Epidermal melanocyte (primary cell): ENCODE measurements at regions not wholly inside any gene's neighbourhood (a gene's known extent, or its start where the extent isn't known, plus 50 kb on each side); places are given as distances from the start of the nearest gene placed in this dataset.

ENCODE experiments used
- DNase-seq: peaks from one replicate; pipeline ENCODE4 v3.0.0; 2011; ENCODE audit warnings: low spot score; ENCODE audit not compliant: insufficient read length

- DNase-seq, result no peak
Measured at GRCh38 chr20:55283889-55284288, 721.4 kb downstream of the CBLN4 start.

- DNase-seq, result no peak
Measured at GRCh38 chr20:55273149-55273548, 732.2 kb downstream of the CBLN4 start.

DNA sequence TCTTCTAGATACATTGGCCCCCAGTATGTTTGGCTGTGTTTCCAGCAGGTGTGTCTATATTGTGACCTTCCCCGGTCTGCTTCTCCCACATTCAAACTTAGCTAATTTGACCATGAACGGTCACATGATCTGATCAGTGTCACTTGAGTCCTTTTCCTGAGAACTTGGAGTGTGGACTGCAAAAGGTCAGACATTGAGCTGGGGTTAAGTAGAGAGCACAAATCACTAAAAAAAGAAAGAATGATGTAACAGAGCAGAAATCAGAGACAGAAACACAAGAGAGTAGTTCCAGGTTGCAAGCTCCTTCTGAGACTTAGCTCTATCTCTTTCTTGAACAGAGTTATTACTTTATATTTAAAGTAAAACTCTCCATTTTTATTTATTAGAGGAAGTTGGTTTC, 733.9 kb downstream of the CBLN4 start:
- DNase-seq, result no peak

DNA sequence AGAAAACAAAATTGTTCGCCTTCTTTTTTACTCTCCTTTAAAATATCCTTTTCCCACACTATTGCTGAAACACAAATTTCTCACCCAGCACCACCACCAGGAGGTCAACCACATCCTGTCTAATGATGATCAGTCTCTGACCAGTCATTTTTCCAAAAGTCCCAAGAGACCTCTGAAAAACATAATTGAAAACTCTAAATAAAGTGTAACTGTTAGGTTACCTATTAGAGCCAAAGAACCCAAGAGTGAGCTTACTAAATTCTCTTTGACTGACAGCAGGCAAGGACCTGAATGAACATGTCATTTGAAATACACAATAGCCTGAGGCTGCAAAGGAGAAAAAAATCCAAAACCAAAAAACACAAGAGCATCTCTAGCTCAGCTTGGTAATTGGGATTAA, 735.4 kb downstream of the CBLN4 start:
- no peak for DNase-seq

- no peak for DNase-seq
Measured at GRCh38 chr20:55266361-55266760, 739.0 kb downstream of the CBLN4 start.

DNA sequence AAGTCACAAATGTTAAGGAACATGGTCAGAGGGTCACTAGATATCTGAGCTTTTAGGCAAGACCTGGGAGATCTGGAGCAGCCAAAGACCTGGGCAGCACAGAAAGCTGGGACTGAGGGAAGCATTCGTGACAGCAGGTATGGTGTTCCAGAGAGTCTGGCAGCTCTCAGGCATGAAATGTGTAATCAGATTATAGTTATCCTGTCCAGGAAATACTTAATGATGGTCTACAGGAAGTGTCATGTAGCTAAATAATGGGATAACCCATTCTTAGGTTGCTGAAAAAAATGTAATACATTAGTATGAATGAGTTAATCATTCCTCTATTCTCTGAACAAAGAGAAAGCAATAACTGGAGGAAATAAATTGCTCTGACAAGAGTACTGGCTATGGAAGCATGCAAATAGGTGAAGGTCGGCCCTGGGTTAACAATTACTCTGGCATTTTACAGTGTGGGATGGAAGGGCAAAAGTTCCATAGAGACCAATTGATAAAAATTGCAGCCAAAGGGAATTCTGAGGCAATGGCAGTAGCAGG, 740.5 kb downstream of the CBLN4 start:
- no peak for DNase-seq

- DNase-seq, result no peak
Measured at GRCh38 chr20:55258559-55258958, 746.8 kb downstream of the CBLN4 start.

GRCh38 chr20:55255016-55255415, 750.3 kb downstream of the CBLN4 start:
- DNase-seq, result no peak

- DNase-seq, result no peak
Measured at GRCh38 chr20:55253781-55254180, 751.5 kb downstream of the CBLN4 start.

DNA sequence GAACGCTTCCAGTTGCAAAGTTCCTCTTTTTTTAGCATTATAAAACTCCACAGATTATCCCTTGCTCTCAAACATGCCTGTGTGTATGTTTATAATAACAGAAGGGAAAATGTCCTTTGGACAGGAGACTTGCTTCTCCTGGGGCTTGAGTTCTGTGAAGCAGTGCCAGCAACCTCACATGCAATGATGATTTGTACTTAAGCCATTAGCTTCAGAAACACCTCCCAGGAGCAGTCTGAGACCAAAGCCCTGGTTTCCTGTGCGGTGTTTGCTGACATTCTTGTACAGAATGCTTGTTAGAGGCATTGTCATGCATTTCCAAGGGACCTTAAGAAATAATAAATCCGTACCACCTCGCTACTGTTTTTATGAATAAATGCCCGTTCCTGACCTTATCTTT, 752.8 kb downstream of the CBLN4 start:
- DNase-seq, result no peak

DNA sequence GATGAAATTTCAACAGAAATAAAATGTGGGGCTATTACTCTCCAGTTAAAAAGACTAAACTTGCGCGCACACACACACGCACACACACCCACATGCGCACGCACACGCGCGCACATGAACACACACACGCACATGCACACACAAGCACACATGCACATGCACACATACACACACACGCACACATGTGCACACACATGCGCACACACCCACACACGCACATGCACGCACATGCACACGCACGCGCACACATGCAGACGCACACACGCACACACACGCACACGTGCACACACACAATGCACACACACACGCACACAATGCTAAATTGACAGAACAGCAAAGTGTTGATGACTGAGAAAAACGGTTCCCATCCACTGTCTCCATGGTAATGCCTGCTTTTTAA, 754.1 kb downstream of the CBLN4 start:
- no peak for DNase-seq

DNA sequence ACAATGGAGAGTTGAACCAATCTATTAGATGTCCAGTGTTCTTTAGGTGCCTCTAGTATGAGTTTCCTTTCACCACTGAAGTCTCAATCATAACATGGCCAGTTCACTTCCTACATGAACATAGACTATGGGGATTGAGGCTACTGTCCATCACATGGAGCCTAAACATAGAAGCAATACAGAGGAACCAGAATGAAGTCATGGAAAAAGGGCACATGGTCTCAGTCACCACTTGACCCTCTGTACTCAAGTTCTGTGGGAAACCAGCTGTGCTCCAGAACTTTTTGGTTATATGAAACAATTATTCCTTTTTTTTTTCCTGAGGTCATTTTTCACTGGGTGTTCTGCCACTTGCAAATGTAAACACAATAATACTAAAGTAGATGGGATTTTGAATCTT, 762.5 kb downstream of the CBLN4 start:
- no peak for DNase-seq

DNA sequence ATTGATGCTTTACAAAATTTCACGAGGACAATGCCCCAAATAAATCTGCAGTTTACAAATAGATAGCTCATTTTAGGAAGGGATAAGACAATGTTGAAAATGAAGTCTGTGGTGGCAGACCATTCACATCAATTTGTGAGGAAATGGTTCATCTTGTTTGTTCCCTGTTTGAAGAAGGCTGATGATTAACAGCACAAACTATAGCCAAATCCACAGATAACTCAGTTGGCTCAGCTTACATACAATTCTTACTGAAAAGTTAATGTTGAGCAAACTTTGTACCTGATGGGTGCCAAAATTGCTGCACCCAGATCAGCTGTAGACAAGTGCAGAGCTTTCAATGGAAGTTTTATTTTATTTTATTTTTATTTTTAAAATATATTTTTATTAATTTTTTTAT, 763.9 kb downstream of the DOK5 start:
- no peak for DNase-seq

GRCh38 chr20:55232647-55233046, 757.3 kb downstream of the DOK5 start:
- no peak for DNase-seq

DNA sequence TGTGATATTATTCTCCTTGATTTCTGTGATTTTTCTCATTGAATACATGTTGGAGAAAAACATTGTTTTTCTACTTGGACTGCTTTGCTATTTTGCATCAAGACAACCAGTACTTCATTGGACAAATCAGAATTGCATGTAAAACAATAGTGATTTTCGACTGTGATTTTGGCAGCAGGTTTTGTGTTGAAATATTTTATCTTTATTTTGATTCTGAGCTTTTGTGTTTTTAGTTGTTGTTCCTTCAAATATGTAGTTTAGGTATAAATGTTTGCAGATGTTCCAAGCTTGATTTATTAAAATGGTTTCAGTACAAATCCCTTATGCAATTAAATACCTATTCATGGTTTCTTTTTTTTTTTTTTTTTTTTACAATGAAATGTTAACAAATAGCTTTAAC, 754.1 kb downstream of the DOK5 start:
- DNase-seq, result no peak

- DNase-seq, result no peak
Measured at GRCh38 chr20:55216525-55217242, 741.3 kb downstream of the DOK5 start.

DNA sequence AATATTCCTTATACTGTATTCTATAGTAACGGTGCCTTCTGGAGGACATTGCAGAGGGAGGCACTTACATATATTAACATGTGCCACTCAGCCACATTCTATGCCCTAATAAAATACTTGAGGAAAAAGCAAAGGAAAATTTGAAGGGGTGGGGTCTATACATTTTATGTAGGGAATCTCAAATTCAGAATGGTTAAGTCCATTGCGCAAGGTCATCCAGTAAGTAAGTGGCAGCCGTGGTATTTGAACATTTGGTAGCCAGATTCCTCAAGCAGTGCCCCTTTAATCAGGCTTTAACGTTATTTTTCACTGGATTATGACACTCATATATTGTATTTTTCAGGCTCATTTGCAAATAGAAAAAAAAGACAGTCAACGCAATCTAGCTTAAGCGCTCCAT, 738.3 kb downstream of the DOK5 start:
- DNase-seq, result no peak

GRCh38 chr20:55211481-55211880, 736.1 kb downstream of the DOK5 start:
- no peak for DNase-seq

GRCh38 chr20:55205665-55206064, 730.3 kb downstream of the DOK5 start:
- no peak for DNase-seq

DNA sequence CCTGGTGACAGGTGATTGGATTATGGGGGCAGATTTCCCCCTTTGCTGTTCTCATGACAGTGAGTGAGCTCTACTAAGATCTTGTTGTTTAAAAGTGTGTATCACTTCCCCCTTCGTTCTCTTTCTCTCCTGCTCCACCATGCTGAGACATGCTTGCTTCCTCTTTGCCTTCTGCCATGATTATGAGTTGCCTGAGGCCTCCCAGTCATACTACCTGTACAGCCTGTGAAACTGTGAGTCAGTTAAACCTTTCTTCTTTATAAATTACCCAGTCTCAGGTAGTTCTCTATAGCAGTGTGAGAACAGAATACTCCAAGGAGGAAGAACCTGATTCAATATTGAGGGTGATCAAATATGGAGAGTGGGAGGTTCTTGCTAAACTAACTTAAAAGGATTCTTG, 724.9 kb downstream of the DOK5 start:
- DNase-seq, result no peak

GRCh38 chr20:55194947-55195346, 719.6 kb downstream of the DOK5 start:
- DNase-seq, result no peak

DNA sequence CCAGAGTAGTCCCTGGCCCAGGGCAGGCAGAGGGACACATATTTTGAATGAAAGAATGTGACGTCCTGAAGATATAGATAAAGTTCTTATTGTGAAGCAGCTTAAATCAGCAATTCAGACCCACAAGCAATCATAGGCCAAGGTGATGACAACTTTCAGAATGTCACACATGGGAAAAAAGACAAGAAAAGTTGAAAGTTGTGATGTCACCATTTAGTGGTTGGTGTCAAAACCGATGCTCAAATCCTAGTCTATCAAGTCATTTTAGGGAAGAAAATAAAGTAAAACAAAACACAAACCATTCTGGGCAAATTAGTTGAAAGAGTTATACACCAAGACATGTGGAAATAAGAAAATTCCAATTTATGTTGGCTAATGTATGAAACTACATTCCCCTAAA, 710.8 kb downstream of the DOK5 start:
- DNase-seq, result no peak

DNA sequence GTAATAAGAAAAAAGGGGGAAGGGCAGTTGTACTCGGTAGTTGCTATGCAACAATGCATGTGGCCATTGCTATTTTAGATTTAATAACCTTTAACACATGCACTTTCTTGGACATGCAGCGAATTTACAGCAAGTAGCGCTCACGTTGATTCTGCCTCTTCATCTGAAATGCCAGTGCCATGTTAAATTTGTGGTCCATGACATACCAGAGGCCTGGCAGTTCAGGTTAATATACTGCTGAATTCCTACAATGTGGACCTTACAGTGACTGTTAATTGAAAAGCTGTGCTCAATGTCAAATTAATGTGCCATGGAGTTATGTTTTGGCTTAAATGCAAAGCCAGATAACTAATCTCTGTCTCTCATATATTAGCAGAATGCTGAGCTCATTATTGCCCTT, 699.7 kb downstream of the DOK5 start:
- no peak for DNase-seq

- DNase-seq, result no peak
Measured at GRCh38 chr20:55174635-55175034, 699.2 kb downstream of the DOK5 start.
